GM23338 (cell line): ENCODE measurements at regions not wholly inside any gene's neighbourhood (a gene's known extent, or its start where the extent isn't known, plus 50 kb on each side); places are given as distances from the start of the nearest gene placed in this dataset.

Experiments
- ATAC-seq: fragments of 200-7000 bp; cut with Tn5 transposase; 3 replicates; pipeline ENCODE4 v1.9.1; 2020
- DNase-seq: peaks from one replicate; pipeline ENCODE4 v3.0.0-alpha.2; 2015; ENCODE audit warnings: low spot score
- H2AFZ ChIP-seq: fragments of 200-600 bp; sonication (generic); 2 replicates; pipeline ENCODE4 v1.8.0; 2016; ENCODE audit warnings: antibody characterized with exemption, mild to moderate bottlenecking, moderate library complexity
- H3F3A ChIP-seq: fragments of 200-600 bp; sonication (generic); replicated peaks from 2 replicates; pipeline ENCODE4 v1.8.0; 2017; ENCODE audit warnings: antibody characterized with exemption, mixed run types, low read depth
- H3K27ac ChIP-seq: fragments of 200-600 bp; sonication (generic); 2 replicates; pipeline ENCODE4 v1.6.1; 2016; ENCODE audit warnings: low read depth
- H3K27me3 ChIP-seq: fragments of 200-600 bp; sonication (generic); 2 replicates; pipeline ENCODE4 v1.8.0; 2016; ENCODE audit warnings: mild to moderate bottlenecking, mixed run types, moderate library complexity; ENCODE audit not compliant: insufficient read depth
- H3K36me3 ChIP-seq: fragments of 200-600 bp; sonication (generic); 2 replicates; pipeline ENCODE4 v1.8.0; 2016; ENCODE audit warnings: mild to moderate bottlenecking; ENCODE audit not compliant: insufficient read depth
- H3K4me1 ChIP-seq: fragments of 200-600 bp; sonication (generic); 2 replicates; pipeline ENCODE4 v1.8.0; 2016; ENCODE audit warnings: mild to moderate bottlenecking, moderate library complexity; ENCODE audit not compliant: insufficient read depth
- H3K4me2 ChIP-seq: fragments of 200-600 bp; sonication (generic); 2 replicates; pipeline ENCODE4 v1.7.1; 2017; ENCODE audit warnings: mixed run types
- H3K4me3 ChIP-seq: fragments of 200-600 bp; sonication (generic); 2 replicates; pipeline ENCODE4 v1.6.1; 2016; ENCODE audit warnings: mixed run types
- H3K79me2 ChIP-seq: fragments of 200-600 bp; sonication (generic); replicated peaks from 2 replicates; pipeline ENCODE4 v1.8.0; 2017; ENCODE audit warnings: mild to moderate bottlenecking; ENCODE audit not compliant: insufficient read depth
- H3K9me2 ChIP-seq: fragments of 200-600 bp; sonication (generic); 2 replicates; pipeline ENCODE4 v1.8.0; 2017; ENCODE audit not compliant: insufficient read depth
- H4K20me1 ChIP-seq: fragments of 200-600 bp; sonication (generic); replicated peaks from 2 replicates; pipeline ENCODE4 v1.8.0; 2017; ENCODE audit warnings: mild to moderate bottlenecking; ENCODE audit not compliant: insufficient read depth
- H3K27ac Mint-ChIP-seq: 2 replicates; pipeline ENCODE4 v1.8.0; 2020; ENCODE audit warnings: inconsistent platforms, mild to moderate bottlenecking, moderate library complexity, mixed read lengths
- H3K27me3 Mint-ChIP-seq: 3 replicates; pipeline ENCODE4 v1.8.0; 2022; ENCODE audit warnings: low read depth, mild to moderate bottlenecking, moderate library complexity, mixed read lengths, inconsistent platforms; ENCODE audit not compliant: insufficient read depth, poor library complexity
- H3K36me3 Mint-ChIP-seq: 3 replicates; pipeline ENCODE4 v1.8.0; 2021; ENCODE audit warnings: low read depth, mild to moderate bottlenecking, inconsistent platforms, moderate library complexity, mixed read lengths
- H3K4me1 Mint-ChIP-seq: 3 replicates; pipeline ENCODE4 v1.8.0; 2020; ENCODE audit warnings: mild to moderate bottlenecking, inconsistent platforms, mixed read lengths
- H3K4me3 Mint-ChIP-seq: 3 replicates; pipeline ENCODE4 v1.8.0; 2021; ENCODE audit warnings: moderate library complexity, mild to moderate bottlenecking, inconsistent platforms, mixed read lengths
- H3K9me3 Mint-ChIP-seq: 3 replicates; pipeline ENCODE4 v1.8.0; 2020; ENCODE audit warnings: moderate library complexity, mild to moderate bottlenecking, inconsistent platforms, mixed read lengths
- CREB1 ChIP-seq: fragments of 250-450 bp; sonication (Bioruptor Pico); IDR thresholded peaks from 2 replicates; pipeline ENCODE4 v1.5.0; 2020; ENCODE audit warnings: low read depth, mild to moderate bottlenecking, moderate library complexity
- CTCF ChIP-seq, 2 experiments: fragments of 200-600 bp in 1 of 2; sonication (generic) in 1 of 2; conservative IDR thresholded peaks; 2 replicates each; pipeline versions ENCODE4 v1.5.1 to v1.6.1; 2016 to 2017; ENCODE audit warnings: antibody characterized with exemption in 2 of 2, low read depth in 2 of 2, mild to moderate bottlenecking in 2 of 2, moderate library complexity in 1 of 2
- ETS1 ChIP-seq: IDR thresholded peaks from 2 replicates; pipeline ENCODE4 v1.6.1; 2016; ENCODE audit warnings: antibody characterized with exemption
- EZH2 ChIP-seq: fragments of 200-600 bp; sonication (generic); IDR thresholded peaks from one replicate; pipeline ENCODE4 v1.8.0; 2017; ENCODE audit warnings: antibody characterized with exemption, mild to moderate bottlenecking, low read depth; ENCODE audit not compliant: unreplicated experiment
- EZH2phosphoT487 ChIP-seq: fragments of 200-600 bp; sonication (generic); IDR thresholded peaks from one replicate; pipeline ENCODE4 v1.8.1; 2018; ENCODE audit warnings: antibody characterized with exemption; ENCODE audit not compliant: unreplicated experiment
- JUNB ChIP-seq: IDR thresholded peaks from one replicate; pipeline ENCODE4 v1.6.1; 2016; ENCODE audit warnings: antibody characterized with exemption; ENCODE audit not compliant: unreplicated experiment
- NANOG ChIP-seq: IDR thresholded peaks from 2 replicates; pipeline ENCODE4 v1.6.1; 2016; ENCODE audit warnings: antibody characterized with exemption, borderline replicate concordance
- POLR2AphosphoS5 ChIP-seq: IDR thresholded peaks from 2 replicates; pipeline ENCODE4 v1.6.1; 2016; ENCODE audit warnings: antibody characterized with exemption, low read depth
- STAT1 ChIP-seq: IDR thresholded peaks from one replicate; pipeline ENCODE4 v1.6.1; 2016; ENCODE audit warnings: antibody characterized with exemption; ENCODE audit not compliant: unreplicated experiment
- ZNF114 ChIP-seq: fragments of 250-450 bp; sonication (Bioruptor Pico); IDR thresholded peaks from 2 replicates; pipeline ENCODE4 v1.5.0; 2020; ENCODE audit warnings: mild to moderate bottlenecking, moderate library complexity
- ZNF331 ChIP-seq: fragments of 250-450 bp; sonication (Bioruptor Pico); IDR thresholded peaks from 2 replicates; pipeline ENCODE4 v1.5.0; 2020; ENCODE audit warnings: low read depth, mild to moderate bottlenecking, moderate library complexity
- ZNF462 ChIP-seq: fragments of 250-450 bp; sonication (Bioruptor Pico); IDR thresholded peaks from 2 replicates; pipeline ENCODE4 v1.5.0; 2020; ENCODE audit warnings: mild to moderate bottlenecking, moderate library complexity
- TF ChIP-seq, protein P1 (sequence below): IDR thresholded peaks from one replicate; pipeline ENCODE4 v1.6.1; 2018; ENCODE audit warnings: antibody characterized with exemption; ENCODE audit not compliant: unreplicated experiment

DNA sequence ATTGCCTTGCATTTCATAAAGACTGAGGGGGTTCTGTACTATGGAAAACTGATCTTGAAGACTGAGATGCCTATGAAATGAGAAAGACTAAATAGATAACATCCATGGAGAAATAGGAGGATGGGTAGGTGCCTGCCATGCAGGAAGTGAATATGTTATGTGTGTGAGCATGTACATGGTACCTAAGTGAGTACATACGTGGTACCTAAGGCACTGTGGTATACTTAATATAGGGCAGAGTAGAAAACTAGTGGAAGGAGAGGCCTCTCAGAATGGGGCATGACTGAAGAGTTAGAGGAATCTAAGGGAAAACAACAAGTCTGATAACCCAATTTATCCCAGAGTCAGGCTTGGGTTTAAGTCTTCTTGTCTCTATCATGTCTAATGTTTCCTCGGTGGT lies 161.8 kb upstream of the DCN start:
- no peaks in the 10 kb centered on the region for H3K79me2 ChIP-seq
- no peaks in the 10 kb centered on the region for H3K27me3 ChIP-seq
- DNase-seq (no peak), ATAC-seq (no peak)
- no peaks in the 10 kb centered on the region for H3F3A ChIP-seq
- TF ChIP-seq ZNF331 (CRISPR knock-in tag), result no peak
- no peak for TF ChIP-seq POLR2AphosphoS5
- TF ChIP-seq, protein P1, sequence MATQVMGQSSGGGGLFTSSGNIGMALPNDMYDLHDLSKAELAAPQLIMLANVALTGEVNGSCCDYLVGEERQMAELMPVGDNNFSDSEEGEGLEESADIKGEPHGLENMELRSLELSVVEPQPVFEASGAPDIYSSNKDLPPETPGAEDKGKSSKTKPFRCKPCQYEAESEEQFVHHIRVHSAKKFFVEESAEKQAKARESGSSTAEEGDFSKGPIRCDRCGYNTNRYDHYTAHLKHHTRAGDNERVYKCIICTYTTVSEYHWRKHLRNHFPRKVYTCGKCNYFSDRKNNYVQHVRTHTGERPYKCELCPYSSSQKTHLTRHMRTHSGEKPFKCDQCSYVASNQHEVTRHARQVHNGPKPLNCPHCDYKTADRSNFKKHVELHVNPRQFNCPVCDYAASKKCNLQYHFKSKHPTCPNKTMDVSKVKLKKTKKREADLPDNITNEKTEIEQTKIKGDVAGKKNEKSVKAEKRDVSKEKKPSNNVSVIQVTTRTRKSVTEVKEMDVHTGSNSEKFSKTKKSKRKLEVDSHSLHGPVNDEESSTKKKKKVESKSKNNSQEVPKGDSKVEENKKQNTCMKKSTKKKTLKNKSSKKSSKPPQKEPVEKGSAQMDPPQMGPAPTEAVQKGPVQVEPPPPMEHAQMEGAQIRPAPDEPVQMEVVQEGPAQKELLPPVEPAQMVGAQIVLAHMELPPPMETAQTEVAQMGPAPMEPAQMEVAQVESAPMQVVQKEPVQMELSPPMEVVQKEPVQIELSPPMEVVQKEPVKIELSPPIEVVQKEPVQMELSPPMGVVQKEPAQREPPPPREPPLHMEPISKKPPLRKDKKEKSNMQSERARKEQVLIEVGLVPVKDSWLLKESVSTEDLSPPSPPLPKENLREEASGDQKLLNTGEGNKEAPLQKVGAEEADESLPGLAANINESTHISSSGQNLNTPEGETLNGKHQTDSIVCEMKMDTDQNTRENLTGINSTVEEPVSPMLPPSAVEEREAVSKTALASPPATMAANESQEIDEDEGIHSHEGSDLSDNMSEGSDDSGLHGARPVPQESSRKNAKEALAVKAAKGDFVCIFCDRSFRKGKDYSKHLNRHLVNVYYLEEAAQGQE, result no peak
- TF ChIP-seq ETS1, result no peak
- TF ChIP-seq EZH2, result no peak
- TF ChIP-seq EZH2phosphoT487, result no peak
- TF ChIP-seq NANOG, result no peak
- TF ChIP-seq CTCF (conservative IDR thresholded peaks at IDR 0.05; ENCODE audit: low read depth in 2 of 2), result no peak
- TF ChIP-seq JUNB, result no peak
- TF ChIP-seq STAT1, result no peak
- TF ChIP-seq CREB1 (CRISPR knock-in tag), result no peak
- no peak for TF ChIP-seq ZNF462 (CRISPR knock-in tag)
- TF ChIP-seq ZNF114 (CRISPR knock-in tag), result no peak
- Mint-ChIP-seq H3K4me3 (no peak overlapping the region), H3K9me3 (no peaks in the 10 kb centered on the region), H3K36me3 (no peaks in the 10 kb centered on the region), H3K27me3 (no peaks in the 10 kb centered on the region), H3K27ac (no peak overlapping the region), H3K4me1 (no peaks in the 10 kb centered on the region)
- no peaks in the 10 kb centered on the region for H4K20me1 ChIP-seq
- no peak overlapping the region for H2AFZ ChIP-seq
- H3K4me2 ChIP-seq, result no peak overlapping the region
- no peak overlapping the region for H3K27ac ChIP-seq
- no peaks in the 10 kb centered on the region for H3K9me2 ChIP-seq
- no peak overlapping the region for H3K4me3 ChIP-seq
- no peaks in the 10 kb centered on the region for H3K36me3 ChIP-seq
- H3K4me1 ChIP-seq, result no peaks in the 10 kb centered on the region
